ENCODE measurements at regions not wholly inside any gene's neighbourhood (a gene's known extent, or its start where the extent isn't known, plus 50 kb on each side); places are given as distances from the start of the nearest gene placed in this dataset.
"Not testable (repeated sequence)": the region's sequence is repeated elsewhere in the genome, so short reads cannot be mapped to it uniquely, and the experiment has no call there.

GRCh38 chrX:96578781-96579180 lies 105.9 kb upstream of the DIAPH2 start:
- Histone ChIP-seq H3K36me3 (ENCODE audit: control insufficient read depth in 2 of 2, insufficient read depth in 2 of 2, low read length in 1 of 2) (no peaks in the 10 kb centered on the region), H3K27ac (ENCODE audit: low read depth in 2 of 2, low read length in 1 of 2) (no peak overlapping the region), H3K27me3 (ENCODE audit: control insufficient read depth in 1 of 2, insufficient read depth in 2 of 2, low read length in 2 of 2) (no peaks in the 10 kb centered on the region), H3K9me3 (ENCODE audit: control insufficient read depth in 2 of 2, insufficient read depth in 1 of 2, low read depth in 1 of 2, low read length in 1 of 2) (no peaks in the 10 kb centered on the region), H3K4me1 (ENCODE audit: control insufficient read depth in 2 of 2, insufficient read depth in 2 of 2, low read length in 1 of 2) (no peaks in the 10 kb centered on the region), H3K4me3 (ENCODE audit: low read depth in 1 of 2, low read length in 2 of 2) (no peak overlapping the region)

- H3K36me3 ChIP-seq (ENCODE audit: control insufficient read depth in 2 of 2, insufficient read depth in 2 of 2, low read length in 1 of 2) = no peaks in the 10 kb centered on the region
- no peaks in the 10 kb centered on the region for H3K27me3 ChIP-seq (ENCODE audit: control insufficient read depth in 1 of 2, insufficient read depth in 2 of 2, low read length in 2 of 2)
- no peaks in the 10 kb centered on the region for H3K4me1 ChIP-seq (ENCODE audit: control insufficient read depth in 2 of 2, insufficient read depth in 2 of 2, low read length in 1 of 2)
- H3K4me3 ChIP-seq (ENCODE audit: low read depth in 1 of 2, low read length in 2 of 2) = no peak overlapping the region
- no peaks in the 10 kb centered on the region for H3K9me3 ChIP-seq (ENCODE audit: control insufficient read depth in 2 of 2, insufficient read depth in 1 of 2, low read depth in 1 of 2, low read length in 1 of 2)
- H3K27ac ChIP-seq (ENCODE audit: low read depth in 2 of 2, low read length in 1 of 2) = no peak overlapping the region
Measured at GRCh38 chrX:96579252-96579651, 105.4 kb upstream of the DIAPH2 start.

- WGBS, 2 donors = 69 to 82% methylated on average over 2 of the region's 2 CpGs
- Histone ChIP-seq H3K27ac (ENCODE audit: low read depth in 2 of 2, low read length in 1 of 2) (no peak overlapping the region), H3K9me3 (ENCODE audit: control insufficient read depth in 2 of 2, insufficient read depth in 1 of 2, low read depth in 1 of 2, low read length in 1 of 2) (no peaks in the 10 kb centered on the region), H3K36me3 (ENCODE audit: control insufficient read depth in 2 of 2, insufficient read depth in 2 of 2, low read length in 1 of 2) (no peaks in the 10 kb centered on the region), H3K4me3 (ENCODE audit: low read depth in 1 of 2, low read length in 2 of 2) (no peak overlapping the region), H3K4me1 (ENCODE audit: control insufficient read depth in 2 of 2, insufficient read depth in 2 of 2, low read length in 1 of 2) (no peaks in the 10 kb centered on the region), H3K27me3 (ENCODE audit: control insufficient read depth in 1 of 2, insufficient read depth in 2 of 2, low read length in 2 of 2) (no peaks in the 10 kb centered on the region)
Measured at GRCh38 chrX:96590403-96590802, 94.2 kb upstream of the DIAPH2 start.

GRCh38 chrX:96591421-96591820 lies 93.2 kb upstream of the DIAPH2 start:
- H3K4me1 ChIP-seq (ENCODE audit: control insufficient read depth in 2 of 2, insufficient read depth in 2 of 2, low read length in 1 of 2) = no peaks in the 10 kb centered on the region
- H3K4me3 ChIP-seq (ENCODE audit: low read depth in 1 of 2, low read length in 2 of 2) = no peak overlapping the region
- H3K9me3 ChIP-seq (ENCODE audit: control insufficient read depth in 2 of 2, insufficient read depth in 1 of 2, low read depth in 1 of 2, low read length in 1 of 2) = no peaks in the 10 kb centered on the region
- no peaks in the 10 kb centered on the region for H3K36me3 ChIP-seq (ENCODE audit: control insufficient read depth in 2 of 2, insufficient read depth in 2 of 2, low read length in 1 of 2)
- H3K27ac ChIP-seq (ENCODE audit: low read depth in 2 of 2, low read length in 1 of 2) = no peak overlapping the region
- H3K27me3 ChIP-seq (ENCODE audit: control insufficient read depth in 1 of 2, insufficient read depth in 2 of 2, low read length in 2 of 2) = no peaks in the 10 kb centered on the region
- 56 to 65% methylated on average over 4 of the region's 4 CpGs for WGBS, 2 donors

- not testable (repeated sequence) for H3K4me1 ChIP-seq (ENCODE audit: control insufficient read depth in 2 of 2, insufficient read depth in 2 of 2, low read length in 1 of 2); H3K36me3 ChIP-seq (ENCODE audit: control insufficient read depth in 2 of 2, insufficient read depth in 2 of 2, low read length in 1 of 2); H3K27me3 ChIP-seq (ENCODE audit: control insufficient read depth in 1 of 2, insufficient read depth in 2 of 2, low read length in 2 of 2)
Measured at GRCh38 chrX:96597847-96598246, 86.8 kb upstream of the DIAPH2 start.

GRCh38 chrX:96611619-96612362 lies 72.9 kb upstream of the DIAPH2 start:
- H3K9me3 ChIP-seq (ENCODE audit: control insufficient read depth in 2 of 2, insufficient read depth in 1 of 2, low read depth in 1 of 2, low read length in 1 of 2) = no peaks in the 10 kb centered on the region
- no peak overlapping the region for H3K4me3 ChIP-seq (ENCODE audit: low read depth in 1 of 2, low read length in 2 of 2)
- H3K36me3 ChIP-seq (ENCODE audit: control insufficient read depth in 2 of 2, insufficient read depth in 2 of 2, low read length in 1 of 2) = no peaks in the 10 kb centered on the region
- 49 to 63% methylated on average over 3 of the region's 3 CpGs for WGBS, 2 donors
- H3K27ac ChIP-seq (ENCODE audit: low read depth in 2 of 2, low read length in 1 of 2) = no peak overlapping the region
- H3K4me1 ChIP-seq (ENCODE audit: control insufficient read depth in 2 of 2, insufficient read depth in 2 of 2, low read length in 1 of 2) = no peaks in the 10 kb centered on the region
- H3K27me3 ChIP-seq (ENCODE audit: control insufficient read depth in 1 of 2, insufficient read depth in 2 of 2, low read length in 2 of 2) = no peaks in the 10 kb centered on the region

More at GRCh38 chrX:96597847-96598246, 86.8 kb upstream of the DIAPH2 start:
- not testable (repeated sequence) for H3K4me3 ChIP-seq (ENCODE audit: low read depth in 1 of 2, low read length in 2 of 2); H3K27ac ChIP-seq (ENCODE audit: low read depth in 2 of 2, low read length in 1 of 2); H3K9me3 ChIP-seq (ENCODE audit: control insufficient read depth in 2 of 2, insufficient read depth in 1 of 2, low read depth in 1 of 2, low read length in 1 of 2)
- WGBS, 2 donors = 95% methylated on average over 9 of the region's 9 CpGs

- peaks cover 0 to under 1% of the 10 kb centered on the region in 2 donors for H3K4me1 ChIP-seq (ENCODE audit: control insufficient read depth in 2 of 2, insufficient read depth in 2 of 2, low read length in 1 of 2)
- no peaks in the 10 kb centered on the region for H3K36me3 ChIP-seq (ENCODE audit: control insufficient read depth in 2 of 2, insufficient read depth in 2 of 2, low read length in 1 of 2)
- no peak overlapping the region for H3K4me3 ChIP-seq (ENCODE audit: low read depth in 1 of 2, low read length in 2 of 2)
- no peaks in the 10 kb centered on the region for H3K9me3 ChIP-seq (ENCODE audit: control insufficient read depth in 2 of 2, insufficient read depth in 1 of 2, low read depth in 1 of 2, low read length in 1 of 2)
- no peak overlapping the region for H3K27ac ChIP-seq (ENCODE audit: low read depth in 2 of 2, low read length in 1 of 2)
- no peaks in the 10 kb centered on the region for H3K27me3 ChIP-seq (ENCODE audit: control insufficient read depth in 1 of 2, insufficient read depth in 2 of 2, low read length in 2 of 2)
- WGBS, 2 donors = 67 to 72% methylated on average over 4 of the region's 4 CpGs
Measured at GRCh38 chrX:96615448-96615847, 69.2 kb upstream of the DIAPH2 start.

GRCh38 chrX:96619588-96619987 lies 65.1 kb upstream of the DIAPH2 start:
- Histone ChIP-seq H3K27me3 (ENCODE audit: control insufficient read depth in 1 of 2, insufficient read depth in 2 of 2, low read length in 2 of 2) (no peaks in the 10 kb centered on the region), H3K9me3 (ENCODE audit: control insufficient read depth in 2 of 2, insufficient read depth in 1 of 2, low read depth in 1 of 2, low read length in 1 of 2) (no peaks in the 10 kb centered on the region), H3K4me3 (ENCODE audit: low read depth in 1 of 2, low read length in 2 of 2) (no peak overlapping the region), H3K4me1 (ENCODE audit: control insufficient read depth in 2 of 2, insufficient read depth in 2 of 2, low read length in 1 of 2) (peaks cover 0 to 3% of the 10 kb centered on the region in 2 donors), H3K36me3 (ENCODE audit: control insufficient read depth in 2 of 2, insufficient read depth in 2 of 2, low read length in 1 of 2) (no peaks in the 10 kb centered on the region), H3K27ac (ENCODE audit: low read depth in 2 of 2, low read length in 1 of 2) (no peak overlapping the region)

- WGBS, 2 donors = 17 to 37% methylated on average over 1 of the region's 1 CpG
- Histone ChIP-seq H3K27me3 (ENCODE audit: control insufficient read depth in 1 of 2, insufficient read depth in 2 of 2, low read length in 2 of 2) (no peaks in the 10 kb centered on the region), H3K36me3 (ENCODE audit: control insufficient read depth in 2 of 2, insufficient read depth in 2 of 2, low read length in 1 of 2) (no peaks in the 10 kb centered on the region), H3K27ac (ENCODE audit: low read depth in 2 of 2, low read length in 1 of 2) (no peak overlapping the region), H3K4me1 (ENCODE audit: control insufficient read depth in 2 of 2, insufficient read depth in 2 of 2, low read length in 1 of 2) (peaks cover 0 to 3% of the 10 kb centered on the region in 2 donors), H3K4me3 (ENCODE audit: low read depth in 1 of 2, low read length in 2 of 2) (no peak overlapping the region), H3K9me3 (ENCODE audit: control insufficient read depth in 2 of 2, insufficient read depth in 1 of 2, low read depth in 1 of 2, low read length in 1 of 2) (no peaks in the 10 kb centered on the region)
Measured at GRCh38 chrX:96621811-96622210, 62.8 kb upstream of the DIAPH2 start.
